NAMALWA (cell line): ENCODE measurements at regions not wholly inside any gene's neighbourhood (a gene's known extent, or its start where the extent isn't known, plus 50 kb on each side); places are given as distances from the start of the nearest gene placed in this dataset.
"Not testable (repeated sequence)": the region's sequence is repeated elsewhere in the genome, so short reads cannot be mapped to it uniquely, and the experiment has no call there.

Experiments
- DNase-seq: peaks from one replicate; pipeline ENCODE4 v3.0.0-alpha.2; 2015; ENCODE audit warnings: low spot score

GRCh38 chr11:122604621-122605020 is 50.9 kb upstream of the UBASH3B start:
- no peak for DNase-seq

GRCh38 chr11:122601141-122602125 is 54.1 kb upstream of the UBASH3B start:
- DNase-seq: no peak

GRCh38 chr11:122600290-122600689 is 55.2 kb upstream of the UBASH3B start:
- DNase-seq: no peak

- no peak for DNase-seq
Measured at GRCh38 chr11:122599434-122599833, 56.1 kb upstream of the UBASH3B start.

GRCh38 chr11:122598971-122599370 is 56.6 kb upstream of the UBASH3B start:
- no peak for DNase-seq

GRCh38 chr11:122597511-122597910 is 58.0 kb upstream of the UBASH3B start:
- DNase-seq: no peak

GRCh38 chr11:122594986-122595645 is 60.4 kb upstream of the UBASH3B start:
- DNase-seq: no peak

- DNase-seq: no peak
Measured at GRCh38 chr11:122593473-122594420, 61.8 kb upstream of the UBASH3B start.

GRCh38 chr11:122592641-122593040 is 62.9 kb upstream of the UBASH3B start:
- no peak for DNase-seq

- DNase-seq: no peak
Measured at GRCh38 chr11:122584670-122585069, 70.9 kb upstream of the UBASH3B start.

- not testable (repeated sequence) for DNase-seq
Measured at GRCh38 chr11:122580071-122580470, 75.5 kb upstream of the UBASH3B start.

GRCh38 chr11:122578171-122578825 is 77.2 kb upstream of the UBASH3B start:
- DNase-seq: peak; percentile 16

- no peak for DNase-seq
Measured at GRCh38 chr11:122572592-122572991, 82.9 kb upstream of the UBASH3B start.

GRCh38 chr11:122563761-122564160 is 91.8 kb upstream of the UBASH3B start:
- DNase-seq: no peak

- peak; percentile 16 for DNase-seq
Measured at GRCh38 chr11:122559734-122560382, 95.7 kb upstream of the UBASH3B start.

GRCh38 chr11:122559218-122559617 is 96.3 kb upstream of the UBASH3B start:
- DNase-seq: not testable (repeated sequence)

GRCh38 chr11:122557163-122557562 is 98.4 kb upstream of the UBASH3B start:
- not testable (repeated sequence) for DNase-seq

GRCh38 chr11:122556605-122557004 is 98.9 kb upstream of the UBASH3B start:
- no peak for DNase-seq

GRCh38 chr11:122538060-122538459 is 117.5 kb upstream of the UBASH3B start:
- no peak for DNase-seq

- DNase-seq: no peak
Measured at GRCh38 chr11:122524898-122525297, 130.6 kb upstream of the UBASH3B start.
